OCI-LY3 (cell line): ENCODE measurements at regions not wholly inside any gene's neighbourhood (a gene's known extent, or its start where the extent isn't known, plus 50 kb on each side); places are given as distances from the start of the nearest gene placed in this dataset.
"Not testable (repeated sequence)": the region's sequence is repeated elsewhere in the genome, so short reads cannot be mapped to it uniquely, and the experiment has no call there.

Experiments
- H2AFZ ChIP-seq: fragments of 200-600, 300-600 bp; shearing (Covaris generic); 2 replicates; pipeline ENCODE4 v1.6.0; 2014; ENCODE audit warnings: antibody characterized with exemption, low read depth, low read length
- H3K27ac ChIP-seq: fragments of 200-600, 300-600 bp; sonication (generic); 2 replicates; pipeline ENCODE4 v1.5.1; 2014; ENCODE audit warnings: mild to moderate bottlenecking, low read length, moderate library complexity, mixed read lengths
- H3K27me3 ChIP-seq: fragments of 200-600, 300-600 bp; sonication (generic); 2 replicates; pipeline ENCODE4 v1.6.1; 2014; ENCODE audit warnings: low read depth, low read length, mixed read lengths
- H3K36me3 ChIP-seq: fragments of 200-600, 300-600 bp; sonication (generic); replicated peaks from 2 replicates; pipeline ENCODE3; 2014; ENCODE audit warnings: low read depth, low read length, mixed read lengths
- H3K4me1 ChIP-seq: fragments of 300-600, 200-600 bp; sonication (generic); 2 replicates; pipeline ENCODE4 v1.6.1; 2014; ENCODE audit warnings: low read length, mixed read lengths
- H3K4me2 ChIP-seq: fragments of 200-600, 300-600 bp; sonication (generic); 2 replicates; pipeline ENCODE4 v1.6.1; 2014; ENCODE audit warnings: low read length, mixed read lengths
- H3K4me3 ChIP-seq: fragments of 300-600, 200-600 bp; sonication (generic); 2 replicates; pipeline ENCODE4 v1.5.1; 2014; ENCODE audit warnings: antibody characterized with exemption, mild to moderate bottlenecking, low read length, moderate library complexity
- H3K79me2 ChIP-seq: fragments of 300-600, 200-600 bp; shearing (Covaris generic); 2 replicates; pipeline ENCODE4 v1.6.1; 2014; ENCODE audit warnings: mild to moderate bottlenecking, low read length, mixed read lengths
- H3K9ac ChIP-seq: fragments of 300-600, 200-600 bp; shearing (Covaris generic); 2 replicates; pipeline ENCODE4 v1.6.0; 2014; ENCODE audit warnings: mild to moderate bottlenecking, low read length, moderate library complexity
- H3K9me3 ChIP-seq: fragments of 200-600, 300-600 bp; shearing (Covaris generic); 2 replicates; pipeline ENCODE4 v1.6.1; 2014; ENCODE audit warnings: low read length, mixed read lengths; ENCODE audit not compliant: insufficient read depth
- H4K20me1 ChIP-seq: fragments of 200-600, 300-600 bp; sonication (generic); 2 replicates; pipeline ENCODE4 v1.6.1; 2016; ENCODE audit warnings: low read length, mixed read lengths; ENCODE audit not compliant: insufficient read depth
- CTCF ChIP-seq: fragments of 200-600, 300-600 bp; sonication (generic); IDR thresholded peaks from 2 replicates; pipeline ENCODE4 v1.5.1; 2014; ENCODE audit warnings: antibody characterized with exemption, low read length, low read depth
- EZH2phosphoT487 ChIP-seq: fragments of 200-600 bp; shearing (Covaris generic); IDR thresholded peaks from 2 replicates; pipeline ENCODE4 v1.6.1; 2018; ENCODE audit warnings: antibody characterized with exemption, mixed run types, low read depth

GRCh38 chr1:73467731-73468130 lies 730.2 kb downstream of the LRRIQ3 start:
- no peaks in the 10 kb centered on the region for H3K4me1 ChIP-seq
- no peak overlapping the region for H3K4me3 ChIP-seq
- H3K79me2 ChIP-seq = no peaks in the 10 kb centered on the region
- H3K27me3 ChIP-seq = no peaks in the 10 kb centered on the region
- no peak overlapping the region for H3K4me2 ChIP-seq
- no peaks in the 10 kb centered on the region for H3K36me3 ChIP-seq
- H3K9me3 ChIP-seq = no peaks in the 10 kb centered on the region
- H3K9ac ChIP-seq = no peak overlapping the region
- H4K20me1 ChIP-seq = no peaks in the 10 kb centered on the region
- H3K27ac ChIP-seq = no peak overlapping the region
- H2AFZ ChIP-seq = no peak overlapping the region
- TF ChIP-seq CTCF (no peak), EZH2phosphoT487 (no peak)

GRCh38 chr1:73463873-73464272 lies 734.1 kb downstream of the LRRIQ3 start:
- Histone ChIP-seq H3K4me2 (no peak overlapping the region), H3K79me2 (no peaks in the 10 kb centered on the region), H3K27me3 (no peaks in the 10 kb centered on the region), H2AFZ (no peak overlapping the region), H3K36me3 (no peaks in the 10 kb centered on the region), H3K27ac (no peak overlapping the region), H4K20me1 (no peaks in the 10 kb centered on the region), H3K4me1 (no peaks in the 10 kb centered on the region), H3K9me3 (no peaks in the 10 kb centered on the region), H3K9ac (no peak overlapping the region), H3K4me3 (no peak overlapping the region)
- TF ChIP-seq EZH2phosphoT487 (no peak), CTCF (no peak)

- Histone ChIP-seq H3K4me2 (no peak overlapping the region), H4K20me1 (no peaks in the 10 kb centered on the region), H3K4me1 (no peaks in the 10 kb centered on the region), H2AFZ (no peak overlapping the region), H3K9me3 (no peaks in the 10 kb centered on the region), H3K36me3 (no peaks in the 10 kb centered on the region), H3K27me3 (no peaks in the 10 kb centered on the region), H3K79me2 (no peaks in the 10 kb centered on the region), H3K27ac (no peak overlapping the region), H3K9ac (no peak overlapping the region), H3K4me3 (no peak overlapping the region)
- peak; percentile 21; the same call in 1 of the 2 replicates for TF ChIP-seq CTCF
- no peak for TF ChIP-seq EZH2phosphoT487
Observed at GRCh38 chr1:73452522-73452921, 745.5 kb downstream of the LRRIQ3 start.

GRCh38 chr1:73450668-73451067 lies 747.3 kb downstream of the LRRIQ3 start:
- not testable (repeated sequence) for H4K20me1 ChIP-seq, H3K4me2 ChIP-seq, H3K9me3 ChIP-seq, H3K27ac ChIP-seq, H3K4me3 ChIP-seq, H2AFZ ChIP-seq, H3K9ac ChIP-seq, H3K36me3 ChIP-seq, H3K79me2 ChIP-seq, H3K4me1 ChIP-seq, H3K27me3 ChIP-seq

- no peak for TF ChIP-seq EZH2phosphoT487
- no peak for TF ChIP-seq CTCF
- H3K36me3 ChIP-seq = no peaks in the 10 kb centered on the region
- no peaks in the 10 kb centered on the region for H3K27me3 ChIP-seq
- no peak overlapping the region for H2AFZ ChIP-seq
- H3K79me2 ChIP-seq = no peaks in the 10 kb centered on the region
- H3K27ac ChIP-seq = no peak overlapping the region
- no peak overlapping the region for H3K4me2 ChIP-seq
- no peaks in the 10 kb centered on the region for H3K9me3 ChIP-seq
- H3K4me1 ChIP-seq = no peaks in the 10 kb centered on the region
- no peak overlapping the region for H3K9ac ChIP-seq
- H4K20me1 ChIP-seq = no peaks in the 10 kb centered on the region
- H3K4me3 ChIP-seq = no peak overlapping the region
Observed at GRCh38 chr1:73411479-73411878, 786.5 kb downstream of the LRRIQ3 start.
